PC-3 (cell line): ENCODE measurements at regions not wholly inside any gene's neighbourhood (a gene's known extent, or its start where the extent isn't known, plus 50 kb on each side); places are given as distances from the start of the nearest gene placed in this dataset.

Source experiments
- EZH2 ChIP-seq: fragments of 300-600 bp; sonication (generic); IDR thresholded peaks from one replicate; pipeline ENCODE4 v1.6.1; 2017; ENCODE audit warnings: antibody characterized with exemption, mild to moderate bottlenecking, low read length; ENCODE audit not compliant: unreplicated experiment
- EZH2phosphoT487 ChIP-seq: fragments of 300-600 bp; sonication (generic); IDR thresholded peaks from 2 replicates; pipeline ENCODE4 v1.6.1; 2018; ENCODE audit warnings: mild to moderate bottlenecking, antibody characterized with exemption, low read length, borderline replicate concordance
- TF ChIP-seq, protein P1 (sequence below): fragments of 300-600 bp; sonication (generic); conservative IDR thresholded peaks from 2 replicates; pipeline ENCODE4 v1.5.1; 2017; ENCODE audit warnings: antibody characterized with exemption, low read depth, mild to moderate bottlenecking, low read length

- TF ChIP-seq EZH2: no peak
- TF ChIP-seq, protein P1, sequence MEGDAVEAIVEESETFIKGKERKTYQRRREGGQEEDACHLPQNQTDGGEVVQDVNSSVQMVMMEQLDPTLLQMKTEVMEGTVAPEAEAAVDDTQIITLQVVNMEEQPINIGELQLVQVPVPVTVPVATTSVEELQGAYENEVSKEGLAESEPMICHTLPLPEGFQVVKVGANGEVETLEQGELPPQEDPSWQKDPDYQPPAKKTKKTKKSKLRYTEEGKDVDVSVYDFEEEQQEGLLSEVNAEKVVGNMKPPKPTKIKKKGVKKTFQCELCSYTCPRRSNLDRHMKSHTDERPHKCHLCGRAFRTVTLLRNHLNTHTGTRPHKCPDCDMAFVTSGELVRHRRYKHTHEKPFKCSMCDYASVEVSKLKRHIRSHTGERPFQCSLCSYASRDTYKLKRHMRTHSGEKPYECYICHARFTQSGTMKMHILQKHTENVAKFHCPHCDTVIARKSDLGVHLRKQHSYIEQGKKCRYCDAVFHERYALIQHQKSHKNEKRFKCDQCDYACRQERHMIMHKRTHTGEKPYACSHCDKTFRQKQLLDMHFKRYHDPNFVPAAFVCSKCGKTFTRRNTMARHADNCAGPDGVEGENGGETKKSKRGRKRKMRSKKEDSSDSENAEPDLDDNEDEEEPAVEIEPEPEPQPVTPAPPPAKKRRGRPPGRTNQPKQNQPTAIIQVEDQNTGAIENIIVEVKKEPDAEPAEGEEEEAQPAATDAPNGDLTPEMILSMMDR: no peak
- no peak for TF ChIP-seq EZH2phosphoT487
These were observed 114.1 kb upstream of the PPP2R3A start for GRCh38 chr3:135851201-135852081.
